H9 (cell line): ENCODE measurements at regions not wholly inside any gene's neighbourhood (a gene's known extent, or its start where the extent isn't known, plus 50 kb on each side); places are given as distances from the start of the nearest gene placed in this dataset.
A peak's percentile ranks its signal among the peaks of the same experiment; 100 is the strongest.

Source experiments
- DNase-seq: peaks from one replicate; pipeline ENCODE4 v3.0.0-alpha.2; 2017
- H2AFZ ChIP-seq: one replicate; pipeline ENCODE4 v1.6.1; 2013; ENCODE audit warnings: mild to moderate bottlenecking, low read length, control low read depth, moderate library complexity
- H2AK5ac ChIP-seq: 2 replicates; pipeline ENCODE4 v1.6.1; 2013; ENCODE audit warnings: low read length, control low read depth, mixed read lengths; ENCODE audit not compliant: insufficient read length
- H2BK120ac ChIP-seq: one replicate; pipeline ENCODE4 v1.6.1; 2013; ENCODE audit warnings: low read depth, mild to moderate bottlenecking, low read length, control low read depth, inconsistent platforms; ENCODE audit not compliant: poor library complexity, severe bottlenecking
- H2BK12ac ChIP-seq: 2 replicates; pipeline ENCODE4 v1.6.1; 2013; ENCODE audit warnings: low read length, control low read depth, mixed read lengths, low read depth; ENCODE audit not compliant: insufficient read length
- H2BK15ac ChIP-seq: 2 replicates; pipeline ENCODE4 v1.6.1; 2013; ENCODE audit warnings: low read depth, low read length, control low read depth
- H2BK20ac ChIP-seq: one replicate; pipeline ENCODE4 v1.6.1; 2013; ENCODE audit warnings: low read depth, mild to moderate bottlenecking, low read length, control low read depth, inconsistent platforms; ENCODE audit not compliant: poor library complexity, severe bottlenecking
- H2BK5ac ChIP-seq: 2 replicates; pipeline ENCODE4 v1.6.1; 2013; ENCODE audit warnings: low read length, control low read depth, mixed read lengths; ENCODE audit not compliant: insufficient read length
- H3K14ac ChIP-seq: 2 replicates; pipeline ENCODE4 v1.6.1; 2013; ENCODE audit warnings: low read length, control low read depth; ENCODE audit not compliant: insufficient read depth
- H3K18ac ChIP-seq: 2 replicates; pipeline ENCODE4 v1.6.1; 2013; ENCODE audit warnings: low read depth, mild to moderate bottlenecking, mixed read lengths, low read length, control low read depth; ENCODE audit not compliant: insufficient read length
- H3K23ac ChIP-seq: 2 replicates; pipeline ENCODE4 v1.6.1; 2013; ENCODE audit warnings: low read length, control low read depth, mixed read lengths, low read depth; ENCODE audit not compliant: insufficient read length
- H3K23me2 ChIP-seq: 2 replicates; pipeline ENCODE4 v1.6.1; 2013; ENCODE audit warnings: low read depth, mild to moderate bottlenecking, mixed read lengths, low read length, control low read depth; ENCODE audit not compliant: insufficient read length, poor library complexity, severe bottlenecking
- H3K27ac ChIP-seq: 2 replicates; pipeline ENCODE4 v1.5.1; 2013; ENCODE audit warnings: low read length, control low read depth, mixed read lengths, low read depth; ENCODE audit not compliant: insufficient read length
- H3K27me3 ChIP-seq: 2 replicates; pipeline ENCODE4 v1.6.1; 2013; ENCODE audit warnings: low read length, control low read depth, inconsistent platforms; ENCODE audit not compliant: insufficient read depth
- H3K4ac ChIP-seq: 2 replicates; pipeline ENCODE4 v1.6.1; 2013; ENCODE audit warnings: low read depth, mild to moderate bottlenecking, control low read depth, inconsistent platforms, low read length, moderate library complexity
- H3K4me1 ChIP-seq: 2 replicates; pipeline ENCODE4 v1.6.1; 2013; ENCODE audit warnings: low read length, control low read depth, inconsistent platforms; ENCODE audit not compliant: insufficient read depth
- H3K4me2 ChIP-seq: 2 replicates; pipeline ENCODE4 v1.6.1; 2013; ENCODE audit warnings: low read length, control low read depth, mixed read lengths; ENCODE audit not compliant: insufficient read length, insufficient read depth
- H3K56ac ChIP-seq: 2 replicates; pipeline ENCODE4 v1.6.1; 2013; ENCODE audit warnings: low read depth, mild to moderate bottlenecking, mixed read lengths, low read length, control low read depth; ENCODE audit not compliant: insufficient read length
- H3K79me1 ChIP-seq: 2 replicates; pipeline ENCODE4 v1.6.1; 2013; ENCODE audit warnings: low read depth, mild to moderate bottlenecking, moderate library complexity, low read length, control low read depth, inconsistent platforms; ENCODE audit not compliant: insufficient read depth, poor library complexity, severe bottlenecking
- H3K79me2 ChIP-seq: 2 replicates; pipeline ENCODE4 v1.6.1; 2013; ENCODE audit warnings: low read length, control low read depth, inconsistent platforms; ENCODE audit not compliant: insufficient read depth
- H3K9ac ChIP-seq: 2 replicates; pipeline ENCODE4 v1.6.1; 2013; ENCODE audit warnings: low read length, control low read depth, mixed read lengths; ENCODE audit not compliant: insufficient read length; ENCODE audit errors: extremely low read depth
- H3K9me3 ChIP-seq: one replicate; pipeline ENCODE4 v1.6.1; 2013; ENCODE audit warnings: low read depth, low read length, inconsistent platforms; ENCODE audit not compliant: control insufficient read depth
- H3T11ph ChIP-seq: one replicate; pipeline ENCODE4 v1.6.1; 2013; ENCODE audit warnings: mild to moderate bottlenecking, low read length, control low read depth, inconsistent platforms
- H4K20me1 ChIP-seq: one replicate; pipeline ENCODE4 v1.6.1; 2013; ENCODE audit not compliant: control insufficient read depth, insufficient read length, insufficient read depth
- H4K5ac ChIP-seq: 2 replicates; pipeline ENCODE4 v1.6.1; 2013; ENCODE audit warnings: low read depth, mild to moderate bottlenecking, mixed read lengths, low read length, control low read depth; ENCODE audit not compliant: insufficient read length
- H4K8ac ChIP-seq: replicated peaks from 2 replicates; pipeline ENCODE4 v1.6.1; 2013; ENCODE audit warnings: low read length, control low read depth, mixed read lengths, low read depth; ENCODE audit not compliant: insufficient read length
- H4K91ac ChIP-seq: 2 replicates; pipeline ENCODE4 v1.6.1; 2013; ENCODE audit warnings: low read depth, mild to moderate bottlenecking, moderate library complexity, mixed read lengths, low read length, control low read depth; ENCODE audit not compliant: insufficient read length
- H3K27ac Mint-ChIP-seq, 3 experiments: 2 replicates in 2 of 3; 3 replicates in 1 of 3; pipeline ENCODE4 v1.8.0; 2020 to 2021; ENCODE audit warnings: mixed read lengths in 3 of 3, mild to moderate bottlenecking in 1 of 3, moderate library complexity in 1 of 3
- H3K27me3 Mint-ChIP-seq: 2 replicates; pipeline ENCODE4 v1.8.0; 2021; ENCODE audit warnings: low read depth, mild to moderate bottlenecking, moderate library complexity, mixed read lengths
- H3K36me3 Mint-ChIP-seq, 3 experiments: 2 replicates in 2 of 3; 3 replicates in 1 of 3; pipeline ENCODE4 v1.8.0; 2020 to 2021; ENCODE audit warnings: low read depth in 3 of 3, mixed read lengths in 3 of 3; ENCODE audit not compliant: insufficient read depth in 1 of 3
- H3K4me1 Mint-ChIP-seq, 2 experiments: 2 replicates each; pipeline ENCODE4 v1.8.0; 2020; ENCODE audit warnings: mixed read lengths in 2 of 2
- H3K4me3 Mint-ChIP-seq, 2 experiments: 2 replicates in 1 of 2; 3 replicates in 1 of 2; pipeline ENCODE4 v1.8.0; 2020 to 2021; ENCODE audit warnings: mild to moderate bottlenecking in 2 of 2, mixed read lengths in 2 of 2, moderate library complexity in 1 of 2
- H3K9me3 Mint-ChIP-seq, 2 experiments: 2 replicates in 1 of 2; 3 replicates in 1 of 2; pipeline ENCODE4 v1.8.0; 2020; ENCODE audit warnings: mild to moderate bottlenecking in 2 of 2, mixed read lengths in 2 of 2, moderate library complexity in 1 of 2
- CTCF ChIP-seq: fragments of 200-600 bp; sonication (generic); conservative IDR thresholded peaks from 3 replicates; pipeline ENCODE4 v1.8.0; 2021; ENCODE audit warnings: antibody characterized with exemption, mild to moderate bottlenecking
- WGBS: extraction: QIAGEN DNeasy Blood & Tissue Kit; methylation state at CpG from one replicate; pipeline ENCODE4 v1.1.7; 2013; ENCODE audit warnings: missing lambda C conversion rate, low lambda C conversion rate, mixed read lengths; ENCODE audit not compliant: insufficient read length; ENCODE audit errors: extremely low coverage; 5-methylcytosine and 5-hydroxymethylcytosine counted together

GRCh38 chr1:39131940-39132339 is 72.6 kb upstream of the MACF1 start:
- WGBS, result no CpG with 5 or more reads among the region's 2 CpGs
- Mint-ChIP-seq H3K27me3 (no peaks in the 10 kb centered on the region), H3K4me3 (peak overlapping the region; percentile 3 to 9; a peak in 3 of 5 replicates), H3K9me3 (no peaks in the 10 kb centered on the region), H3K27ac (peak overlapping the region; percentile 82 to 99 (median 99)), H3K4me1 (peaks cover 45 to 61% of the 10 kb centered on the region in 2 experiments), H3K36me3 (peaks cover 0 to 7% (median 3%) of the 10 kb centered on the region in 3 experiments; a peak in 4 of 7 replicates)
- Histone ChIP-seq H2BK15ac (no peak overlapping the region), H3K79me1 (peaks cover 3% of the 10 kb centered on the region), H3K56ac (no peak overlapping the region), H3K4me1 (peaks cover 26% of the 10 kb centered on the region), H4K91ac (no peak overlapping the region), H2BK120ac (no peak overlapping the region), H3K4ac (no peak overlapping the region), H3K79me2 (peaks cover 27% of the 10 kb centered on the region; the same call in 1 of the 2 replicates), H3K23me2 (no peaks in the 10 kb centered on the region), H3T11ph (no peak overlapping the region), H2BK20ac (no peak overlapping the region), H4K8ac (no peak overlapping the region), H3K14ac (no peak overlapping the region), H3K9me3 (no peaks in the 10 kb centered on the region), H2AK5ac (no peak overlapping the region), H3K18ac (no peak overlapping the region), H2BK5ac (no peak overlapping the region), H2AFZ (no peak overlapping the region), H3K4me2 (peak overlapping the region; percentile 38), H2BK12ac (no peak overlapping the region), H3K27me3 (no peaks in the 10 kb centered on the region), H3K9ac (peak overlapping the region; percentile 0), H3K27ac (peak overlapping the region; percentile 97), H3K23ac (no peak overlapping the region), H4K5ac (no peak overlapping the region), H4K20me1 (peaks cover 2% of the 10 kb centered on the region)
- DNase-seq, result no peak
- TF ChIP-seq CTCF, result no peak
